WTC11 (cell line): ENCODE measurements at regions not wholly inside any gene's neighbourhood (a gene's known extent, or its start where the extent isn't known, plus 50 kb on each side); places are given as distances from the start of the nearest gene placed in this dataset.

Source experiments
- ATAC-seq: fragments of 200-7000 bp; cut with Tn5 transposase; 2 replicates; pipeline ENCODE4 v1.10.0; 2021; ENCODE audit warnings: mild to moderate bottlenecking, moderate library complexity
- CTCF ChIA-PET: fragments of 300-600 bp; sonication (Branson Sonifier 250); formaldehyde crosslinking; loops from one replicate; lab custom pipeline; 2021; ENCODE audit warnings: antibody characterized with exemption; lab: Charles Lee
- POLR2A ChIA-PET: fragments of 350-600 bp; sonication (Branson Sonifier 250); formaldehyde crosslinking; loops from one replicate; lab custom pipeline; 2021; ENCODE audit warnings: antibody characterized with exemption; lab: Charles Lee
- DNase-seq: peaks from one replicate; pipeline ENCODE4 v3.0.0; 2021; ENCODE audit warnings: low spot score
- H3K27ac Mint-ChIP-seq: 2 replicates; pipeline ENCODE4 v1.8.0; 2021; ENCODE audit warnings: mixed read lengths
- H3K27me3 Mint-ChIP-seq: 2 replicates; pipeline ENCODE4 v1.8.0; 2021; ENCODE audit warnings: low read depth, mild to moderate bottlenecking, moderate library complexity, mixed read lengths
- H3K36me3 Mint-ChIP-seq: 2 replicates; pipeline ENCODE4 v1.8.0; 2021; ENCODE audit warnings: mixed read lengths
- H3K4me1 Mint-ChIP-seq: 2 replicates; pipeline ENCODE4 v1.8.0; 2022; ENCODE audit warnings: mixed read lengths
- H3K4me3 Mint-ChIP-seq: 2 replicates; pipeline ENCODE4 v1.8.0; 2021; ENCODE audit warnings: mild to moderate bottlenecking, moderate library complexity, mixed read lengths
- H3K9me3 Mint-ChIP-seq: 2 replicates; pipeline ENCODE4 v1.8.0; 2021; ENCODE audit warnings: mixed read lengths
- ATF1 ChIP-seq: sonication (generic); formaldehyde crosslinking; IDR thresholded peaks from 2 replicates; pipeline ENCODE4 v1.8.1; 2023; ENCODE audit warnings: mild to moderate bottlenecking, moderate library complexity, missing genetic modification reagents
- ELF4 ChIP-seq: sonication (generic); formaldehyde crosslinking; IDR thresholded peaks from 2 replicates; pipeline ENCODE4 v1.8.1; 2022; ENCODE audit warnings: low read depth, mild to moderate bottlenecking, moderate library complexity, missing genetic modification reagents
- EMX1 ChIP-seq: fragments of 250-450 bp; sonication (Bioruptor Pico); IDR thresholded peaks from 2 replicates; pipeline ENCODE4 v1.8.0; 2021; ENCODE audit warnings: mild to moderate bottlenecking
- FOXJ3 ChIP-seq: sonication (generic); formaldehyde crosslinking; IDR thresholded peaks from 2 replicates; pipeline ENCODE4 v1.9.0; 2021; ENCODE audit warnings: missing genetic modification reagents, mild to moderate bottlenecking, borderline replicate concordance
- FOXP1 ChIP-seq: sonication (generic); formaldehyde crosslinking; IDR thresholded peaks from 2 replicates; pipeline ENCODE4 v1.8.0; 2022; ENCODE audit warnings: missing genetic modification reagents, mild to moderate bottlenecking, moderate library complexity, borderline replicate concordance
- GRHL2 ChIP-seq: fragments of 250-450 bp; sonication (Bioruptor Pico); IDR thresholded peaks from 2 replicates; pipeline ENCODE4 v1.8.0; 2022; ENCODE audit warnings: mild to moderate bottlenecking, moderate library complexity; ENCODE audit not compliant: insufficient replicate concordance, severe bottlenecking
- HMGA2 ChIP-seq: fragments of 250-450 bp; sonication (Bioruptor Pico); IDR thresholded peaks from 2 replicates; pipeline ENCODE4 v1.4.0; 2021; ENCODE audit warnings: mild to moderate bottlenecking, moderate library complexity
- JUN ChIP-seq: sonication (generic); formaldehyde crosslinking; IDR thresholded peaks from 2 replicates; pipeline ENCODE4 v1.8.0; 2023; ENCODE audit warnings: mild to moderate bottlenecking, missing genetic modification reagents
- MXD4 ChIP-seq: fragments of 250-450 bp; sonication (Bioruptor Pico); IDR thresholded peaks from 2 replicates; pipeline ENCODE4 v1.8.0; 2021; ENCODE audit warnings: mild to moderate bottlenecking, moderate library complexity, borderline replicate concordance
- NFATC4 ChIP-seq: fragments of 250-450 bp; sonication (Bioruptor Pico); IDR thresholded peaks from 2 replicates; pipeline ENCODE4 v1.9.0; 2021; ENCODE audit warnings: mild to moderate bottlenecking
- NFE2L1 ChIP-seq: sonication (generic); formaldehyde crosslinking; IDR thresholded peaks from 2 replicates; pipeline ENCODE4 v1.8.1; 2023; ENCODE audit warnings: missing genetic modification reagents
- OVOL2 ChIP-seq: fragments of 250-450 bp; sonication (Bioruptor Pico); IDR thresholded peaks from 2 replicates; pipeline ENCODE4 v1.9.0; 2021; ENCODE audit warnings: mild to moderate bottlenecking, borderline replicate concordance
- PRRX2 ChIP-seq: fragments of 250-450 bp; sonication (Bioruptor Pico); IDR thresholded peaks from 2 replicates; pipeline ENCODE4 v1.8.0; 2021; ENCODE audit warnings: mild to moderate bottlenecking
- RELA ChIP-seq: sonication (generic); formaldehyde crosslinking; IDR thresholded peaks from 2 replicates; pipeline ENCODE4 v1.8.1; 2022; ENCODE audit warnings: missing genetic modification reagents, mild to moderate bottlenecking, borderline replicate concordance
- SMAD4 ChIP-seq: sonication (generic); formaldehyde crosslinking; IDR thresholded peaks from 2 replicates; pipeline ENCODE4 v1.8.0; 2022; ENCODE audit warnings: mild to moderate bottlenecking, missing genetic modification reagents
- TP53 ChIP-seq: sonication (generic); formaldehyde crosslinking; IDR thresholded peaks from 2 replicates; pipeline ENCODE4 v1.8.1; 2023; ENCODE audit warnings: mild to moderate bottlenecking, missing genetic modification reagents
- ZNF219 ChIP-seq: sonication (generic); formaldehyde crosslinking; IDR thresholded peaks from 2 replicates; pipeline ENCODE4 v1.8.0; 2023; ENCODE audit warnings: missing genetic modification reagents, mild to moderate bottlenecking, borderline replicate concordance
- ZNF232 ChIP-seq: sonication (generic); formaldehyde crosslinking; IDR thresholded peaks from 2 replicates; pipeline ENCODE4 v1.8.0; 2022; ENCODE audit warnings: mild to moderate bottlenecking, missing genetic modification reagents
- ZNF416 ChIP-seq: fragments of 250-450 bp; sonication (Bioruptor Pico); IDR thresholded peaks from 2 replicates; pipeline ENCODE4 v1.9.0; 2021; ENCODE audit warnings: mild to moderate bottlenecking, inconsistent platforms
- TF ChIP-seq, protein P1 (sequence below): sonication (generic); formaldehyde crosslinking; IDR thresholded peaks from 2 replicates; pipeline ENCODE4 v1.8.1; 2022; ENCODE audit warnings: mild to moderate bottlenecking, missing genetic modification reagents, moderate library complexity, borderline replicate concordance
- TF ChIP-seq, protein P2 (sequence below): sonication (generic); formaldehyde crosslinking; IDR thresholded peaks from 2 replicates; pipeline ENCODE4 v1.8.1; 2022; ENCODE audit warnings: mild to moderate bottlenecking, moderate library complexity, missing genetic modification reagents
- TF ChIP-seq, protein P3 (sequence below): fragments of 200-600 bp; IDR thresholded peaks from 2 replicates; pipeline ENCODE4 v1.8.0; 2022; ENCODE audit warnings: antibody characterized with exemption
- TF ChIP-seq, protein P4 (sequence below): fragments of 250-450 bp; sonication (Bioruptor Pico); IDR thresholded peaks from 2 replicates; pipeline ENCODE4 v1.9.0; 2021; ENCODE audit warnings: moderate library complexity, mild to moderate bottlenecking, inconsistent platforms, borderline replicate concordance
- TF ChIP-seq, protein P5 (sequence below): sonication (generic); formaldehyde crosslinking; IDR thresholded peaks from 2 replicates; pipeline ENCODE4 v1.8.1; 2023; ENCODE audit warnings: mild to moderate bottlenecking, missing genetic modification reagents, moderate library complexity
- TF ChIP-seq, protein P6 (sequence below): sonication (generic); formaldehyde crosslinking; IDR thresholded peaks from 2 replicates; pipeline ENCODE4 v1.8.0; 2022; ENCODE audit warnings: mild to moderate bottlenecking, missing genetic modification reagents
- TF ChIP-seq, protein P7 (sequence below): sonication (generic); formaldehyde crosslinking; IDR thresholded peaks from 2 replicates; pipeline ENCODE4 v1.8.1; 2022; ENCODE audit warnings: low read depth, mild to moderate bottlenecking, moderate library complexity, missing genetic modification reagents, borderline replicate concordance

DNA sequence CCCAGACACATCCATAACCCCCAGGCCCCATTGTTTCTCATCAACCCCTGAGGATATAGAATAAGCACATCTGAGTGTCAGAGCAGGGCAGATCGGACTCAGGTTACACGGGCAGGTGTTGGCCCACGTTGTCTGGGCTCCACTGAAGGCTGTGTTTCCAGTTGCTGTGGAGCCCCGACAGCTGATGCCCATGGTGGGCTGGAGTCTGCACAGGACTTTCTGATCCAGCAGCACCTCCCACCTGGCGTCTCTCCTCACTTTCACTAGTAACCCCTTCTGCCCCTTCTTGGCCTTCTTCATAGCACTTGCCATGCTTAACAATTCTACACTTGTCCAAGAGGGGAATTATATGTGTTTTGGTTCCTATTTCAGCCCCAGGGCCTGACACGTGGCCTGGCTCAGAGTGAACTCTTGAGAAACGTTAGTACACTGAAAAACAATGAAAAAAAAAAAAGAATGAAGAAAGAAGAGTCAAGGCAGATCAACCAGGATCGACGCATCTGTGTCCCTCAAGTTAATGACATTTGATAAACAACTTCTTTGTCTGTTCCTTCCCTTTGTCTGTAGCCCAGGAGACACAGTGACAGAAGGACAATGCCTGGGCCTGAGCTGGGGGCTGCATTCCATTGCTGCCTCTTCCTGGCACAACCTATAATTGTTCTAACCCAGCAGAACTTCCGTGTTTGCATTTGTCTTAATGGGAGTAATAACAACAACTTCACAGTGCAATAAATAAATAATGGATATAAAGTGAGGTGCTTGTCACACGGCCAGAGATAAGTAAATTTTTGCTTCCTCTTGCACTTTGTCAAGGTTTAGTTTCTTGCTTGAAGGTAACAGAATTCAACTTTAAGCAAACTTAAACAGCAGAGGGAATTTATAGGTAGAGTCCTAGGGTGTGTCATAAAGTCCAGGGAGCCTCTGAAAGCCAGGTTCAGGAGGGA lies 224.2 kb upstream of the SSTR4 start (continued):
- TF ChIP-seq, protein P1, sequence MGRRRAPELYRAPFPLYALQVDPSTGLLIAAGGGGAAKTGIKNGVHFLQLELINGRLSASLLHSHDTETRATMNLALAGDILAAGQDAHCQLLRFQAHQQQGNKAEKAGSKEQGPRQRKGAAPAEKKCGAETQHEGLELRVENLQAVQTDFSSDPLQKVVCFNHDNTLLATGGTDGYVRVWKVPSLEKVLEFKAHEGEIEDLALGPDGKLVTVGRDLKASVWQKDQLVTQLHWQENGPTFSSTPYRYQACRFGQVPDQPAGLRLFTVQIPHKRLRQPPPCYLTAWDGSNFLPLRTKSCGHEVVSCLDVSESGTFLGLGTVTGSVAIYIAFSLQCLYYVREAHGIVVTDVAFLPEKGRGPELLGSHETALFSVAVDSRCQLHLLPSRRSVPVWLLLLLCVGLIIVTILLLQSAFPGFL (CRISPR knock-in tag): no peak
- TF ChIP-seq ATF1: no peak
- TF ChIP-seq, protein P2, sequence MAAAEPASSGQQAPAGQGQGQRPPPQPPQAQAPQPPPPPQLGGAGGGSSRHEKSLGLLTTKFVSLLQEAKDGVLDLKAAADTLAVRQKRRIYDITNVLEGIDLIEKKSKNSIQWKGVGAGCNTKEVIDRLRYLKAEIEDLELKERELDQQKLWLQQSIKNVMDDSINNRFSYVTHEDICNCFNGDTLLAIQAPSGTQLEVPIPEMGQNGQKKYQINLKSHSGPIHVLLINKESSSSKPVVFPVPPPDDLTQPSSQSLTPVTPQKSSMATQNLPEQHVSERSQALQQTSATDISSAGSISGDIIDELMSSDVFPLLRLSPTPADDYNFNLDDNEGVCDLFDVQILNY (CRISPR knock-in tag): no peak
- no peak for TF ChIP-seq MXD4 (CRISPR knock-in tag)
- TF ChIP-seq ZNF219 (CRISPR knock-in tag): no peak
- TF ChIP-seq EMX1 (CRISPR knock-in tag): no peak
- no peak for TF ChIP-seq ZNF232 (CRISPR knock-in tag)
- no peak for TF ChIP-seq SMAD4 (CRISPR knock-in tag)
- no peak for TF ChIP-seq RELA (CRISPR knock-in tag)
- no peak for TF ChIP-seq HMGA2 (CRISPR knock-in tag)
- TF ChIP-seq, protein P3, sequence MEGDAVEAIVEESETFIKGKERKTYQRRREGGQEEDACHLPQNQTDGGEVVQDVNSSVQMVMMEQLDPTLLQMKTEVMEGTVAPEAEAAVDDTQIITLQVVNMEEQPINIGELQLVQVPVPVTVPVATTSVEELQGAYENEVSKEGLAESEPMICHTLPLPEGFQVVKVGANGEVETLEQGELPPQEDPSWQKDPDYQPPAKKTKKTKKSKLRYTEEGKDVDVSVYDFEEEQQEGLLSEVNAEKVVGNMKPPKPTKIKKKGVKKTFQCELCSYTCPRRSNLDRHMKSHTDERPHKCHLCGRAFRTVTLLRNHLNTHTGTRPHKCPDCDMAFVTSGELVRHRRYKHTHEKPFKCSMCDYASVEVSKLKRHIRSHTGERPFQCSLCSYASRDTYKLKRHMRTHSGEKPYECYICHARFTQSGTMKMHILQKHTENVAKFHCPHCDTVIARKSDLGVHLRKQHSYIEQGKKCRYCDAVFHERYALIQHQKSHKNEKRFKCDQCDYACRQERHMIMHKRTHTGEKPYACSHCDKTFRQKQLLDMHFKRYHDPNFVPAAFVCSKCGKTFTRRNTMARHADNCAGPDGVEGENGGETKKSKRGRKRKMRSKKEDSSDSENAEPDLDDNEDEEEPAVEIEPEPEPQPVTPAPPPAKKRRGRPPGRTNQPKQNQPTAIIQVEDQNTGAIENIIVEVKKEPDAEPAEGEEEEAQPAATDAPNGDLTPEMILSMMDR: no peak
- no peak for TF ChIP-seq ELF4
- TF ChIP-seq, protein P4, sequence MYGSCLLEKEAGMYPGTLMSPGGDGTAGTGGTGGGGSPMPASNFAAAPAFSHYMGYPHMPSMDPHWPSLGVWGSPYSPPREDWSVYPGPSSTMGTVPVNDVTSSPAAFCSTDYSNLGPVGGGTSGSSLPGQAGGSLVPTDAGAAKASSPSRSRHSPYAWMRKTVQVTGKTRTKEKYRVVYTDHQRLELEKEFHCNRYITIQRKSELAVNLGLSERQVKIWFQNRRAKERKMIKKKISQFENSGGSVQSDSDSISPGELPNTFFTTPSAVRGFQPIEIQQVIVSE: no peak

DNA sequence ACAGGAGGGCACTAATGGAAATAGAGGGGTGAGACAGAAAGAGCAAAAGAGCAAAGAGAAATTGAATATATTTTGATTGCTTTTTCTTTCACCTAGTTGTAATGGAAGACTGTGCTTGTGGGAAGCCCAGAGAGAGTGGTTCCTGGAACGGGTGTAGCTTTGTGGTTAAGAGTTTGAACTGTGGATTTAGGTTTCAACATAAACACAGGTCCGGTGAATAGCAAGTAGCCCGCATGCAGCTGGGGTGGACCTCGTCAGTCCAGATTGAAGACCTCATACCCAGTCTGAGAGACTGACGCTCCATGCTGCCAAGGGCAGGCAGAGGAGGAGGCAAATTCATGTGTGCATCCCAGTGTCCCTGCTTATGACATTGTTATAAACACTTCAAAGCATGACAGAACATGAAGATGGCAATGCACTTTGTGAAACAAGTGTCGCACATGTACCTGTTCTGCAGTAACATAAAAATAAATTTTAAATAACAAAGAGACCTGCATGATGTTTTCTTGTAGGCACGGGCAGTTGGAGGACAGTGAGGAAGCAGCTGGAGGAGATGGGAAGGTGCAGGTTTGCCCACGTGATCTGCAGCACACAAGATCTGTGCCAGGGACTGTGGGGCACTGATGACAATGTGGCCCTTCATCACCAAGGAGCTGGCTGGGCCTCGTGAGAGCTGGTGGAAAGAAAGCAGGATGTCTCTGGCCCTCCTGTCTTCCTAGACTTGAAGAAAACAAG lies 220.5 kb upstream of the SSTR4 start:
- CTCF ChIA-PET: interaction anchor here (0.9 to 1.5 kb wide), 2 partner anchors 37 to 91 kb away, joined by 3 to 6 read pairs; no protein-coding TSS in a partner anchor
- no peak for ATAC-seq
- TF ChIP-seq JUN: no peak
- no peak for TF ChIP-seq ELF4
- TF ChIP-seq, protein P5, sequence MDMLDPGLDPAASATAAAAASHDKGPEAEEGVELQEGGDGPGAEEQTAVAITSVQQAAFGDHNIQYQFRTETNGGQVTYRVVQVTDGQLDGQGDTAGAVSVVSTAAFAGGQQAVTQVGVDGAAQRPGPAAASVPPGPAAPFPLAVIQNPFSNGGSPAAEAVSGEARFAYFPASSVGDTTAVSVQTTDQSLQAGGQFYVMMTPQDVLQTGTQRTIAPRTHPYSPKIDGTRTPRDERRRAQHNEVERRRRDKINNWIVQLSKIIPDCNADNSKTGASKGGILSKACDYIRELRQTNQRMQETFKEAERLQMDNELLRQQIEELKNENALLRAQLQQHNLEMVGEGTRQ (CRISPR knock-in tag): no peak
- no peak for TF ChIP-seq PRRX2 (CRISPR knock-in tag)
- no peak for TF ChIP-seq ZNF416
- TF ChIP-seq MXD4 (CRISPR knock-in tag): no peak
- no peak for TF ChIP-seq FOXP1 (CRISPR knock-in tag)
- TF ChIP-seq NFATC4 (CRISPR knock-in tag): no peak
- TF ChIP-seq NFE2L1 (CRISPR knock-in tag): no peak
- TF ChIP-seq, protein P6, sequence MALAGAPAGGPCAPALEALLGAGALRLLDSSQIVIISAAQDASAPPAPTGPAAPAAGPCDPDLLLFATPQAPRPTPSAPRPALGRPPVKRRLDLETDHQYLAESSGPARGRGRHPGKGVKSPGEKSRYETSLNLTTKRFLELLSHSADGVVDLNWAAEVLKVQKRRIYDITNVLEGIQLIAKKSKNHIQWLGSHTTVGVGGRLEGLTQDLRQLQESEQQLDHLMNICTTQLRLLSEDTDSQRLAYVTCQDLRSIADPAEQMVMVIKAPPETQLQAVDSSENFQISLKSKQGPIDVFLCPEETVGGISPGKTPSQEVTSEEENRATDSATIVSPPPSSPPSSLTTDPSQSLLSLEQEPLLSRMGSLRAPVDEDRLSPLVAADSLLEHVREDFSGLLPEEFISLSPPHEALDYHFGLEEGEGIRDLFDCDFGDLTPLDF: no peak
- no peak for TF ChIP-seq TP53 (CRISPR knock-in tag)
- TF ChIP-seq FOXJ3 (CRISPR knock-in tag): no peak
- no peak for TF ChIP-seq OVOL2
- TF ChIP-seq, protein P7, sequence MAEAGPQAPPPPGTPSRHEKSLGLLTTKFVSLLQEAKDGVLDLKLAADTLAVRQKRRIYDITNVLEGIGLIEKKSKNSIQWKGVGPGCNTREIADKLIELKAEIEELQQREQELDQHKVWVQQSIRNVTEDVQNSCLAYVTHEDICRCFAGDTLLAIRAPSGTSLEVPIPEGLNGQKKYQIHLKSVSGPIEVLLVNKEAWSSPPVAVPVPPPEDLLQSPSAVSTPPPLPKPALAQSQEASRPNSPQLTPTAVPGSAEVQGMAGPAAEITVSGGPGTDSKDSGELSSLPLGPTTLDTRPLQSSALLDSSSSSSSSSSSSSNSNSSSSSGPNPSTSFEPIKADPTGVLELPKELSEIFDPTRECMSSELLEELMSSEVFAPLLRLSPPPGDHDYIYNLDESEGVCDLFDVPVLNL (CRISPR knock-in tag): no peak
- TF ChIP-seq GRHL2 (CRISPR knock-in tag): no peak
- Mint-ChIP-seq H3K4me1 (peaks cover 13% of the 10 kb centered on the region), H3K4me3 (no peak overlapping the region), H3K9me3 (peaks cover 4% of the 10 kb centered on the region; the same call in 1 of the 2 replicates), H3K36me3 (no peaks in the 10 kb centered on the region), H3K27ac (no peak overlapping the region), H3K27me3 (no peaks in the 10 kb centered on the region)
- POLR2A ChIA-PET: no interaction called here
- DNase-seq: no peak
